DOHH2 (cell line): ENCODE measurements at regions not wholly inside any gene's neighbourhood (a gene's known extent, or its start where the extent isn't known, plus 50 kb on each side); places are given as distances from the start of the nearest gene placed in this dataset.

Experiments used
- EZH2phosphoT487 ChIP-seq: fragments of 200-600 bp; sonication (generic); IDR thresholded peaks from 2 replicates; pipeline ENCODE4 v1.6.1; 2017; ENCODE audit warnings: borderline replicate concordance, mild to moderate bottlenecking, antibody characterized with exemption, low read length, moderate library complexity, mixed read lengths
- TF ChIP-seq, protein P1 (sequence below): fragments of 200-600 bp; sonication (generic); IDR thresholded peaks from one replicate; pipeline ENCODE4 v1.5.1; 2014; ENCODE audit warnings: antibody characterized with exemption, mild to moderate bottlenecking, low read depth, low read length; ENCODE audit not compliant: poor library complexity, severe bottlenecking

DNA sequence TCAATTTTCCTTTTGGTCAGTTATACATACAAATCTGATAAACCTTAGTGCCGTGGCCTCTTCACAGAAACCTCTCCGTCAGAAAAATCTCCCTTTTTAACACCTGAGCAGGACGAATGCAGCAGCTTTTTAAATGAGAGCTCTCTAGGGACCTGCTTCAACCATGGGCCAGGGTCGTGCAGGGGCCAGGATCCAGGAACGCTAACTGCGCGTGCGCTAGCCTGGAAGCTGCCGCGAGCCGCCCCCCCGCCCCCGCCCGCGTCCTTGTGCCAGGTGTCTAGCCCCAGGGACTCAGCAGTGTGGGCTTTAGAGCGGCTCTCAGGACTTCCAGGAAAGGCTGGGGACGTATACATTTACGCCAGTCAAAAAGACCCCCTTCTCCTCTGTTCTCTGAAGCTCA is 136.8 kb upstream of the FMN2 start:
- TF ChIP-seq, protein P1, sequence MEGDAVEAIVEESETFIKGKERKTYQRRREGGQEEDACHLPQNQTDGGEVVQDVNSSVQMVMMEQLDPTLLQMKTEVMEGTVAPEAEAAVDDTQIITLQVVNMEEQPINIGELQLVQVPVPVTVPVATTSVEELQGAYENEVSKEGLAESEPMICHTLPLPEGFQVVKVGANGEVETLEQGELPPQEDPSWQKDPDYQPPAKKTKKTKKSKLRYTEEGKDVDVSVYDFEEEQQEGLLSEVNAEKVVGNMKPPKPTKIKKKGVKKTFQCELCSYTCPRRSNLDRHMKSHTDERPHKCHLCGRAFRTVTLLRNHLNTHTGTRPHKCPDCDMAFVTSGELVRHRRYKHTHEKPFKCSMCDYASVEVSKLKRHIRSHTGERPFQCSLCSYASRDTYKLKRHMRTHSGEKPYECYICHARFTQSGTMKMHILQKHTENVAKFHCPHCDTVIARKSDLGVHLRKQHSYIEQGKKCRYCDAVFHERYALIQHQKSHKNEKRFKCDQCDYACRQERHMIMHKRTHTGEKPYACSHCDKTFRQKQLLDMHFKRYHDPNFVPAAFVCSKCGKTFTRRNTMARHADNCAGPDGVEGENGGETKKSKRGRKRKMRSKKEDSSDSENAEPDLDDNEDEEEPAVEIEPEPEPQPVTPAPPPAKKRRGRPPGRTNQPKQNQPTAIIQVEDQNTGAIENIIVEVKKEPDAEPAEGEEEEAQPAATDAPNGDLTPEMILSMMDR: no peak
- TF ChIP-seq EZH2phosphoT487: no peak
